ENCODE measurements at regions not wholly inside any gene's neighbourhood (a gene's known extent, or its start where the extent isn't known, plus 50 kb on each side); places are given as distances from the start of the nearest gene placed in this dataset.

- DNase-seq (ENCODE audit: low read depth in 2 of 2) = no peak
Measured at GRCh38 chr10:71145352-71145945, 66.9 kb upstream of the UNC5B start.

DNA sequence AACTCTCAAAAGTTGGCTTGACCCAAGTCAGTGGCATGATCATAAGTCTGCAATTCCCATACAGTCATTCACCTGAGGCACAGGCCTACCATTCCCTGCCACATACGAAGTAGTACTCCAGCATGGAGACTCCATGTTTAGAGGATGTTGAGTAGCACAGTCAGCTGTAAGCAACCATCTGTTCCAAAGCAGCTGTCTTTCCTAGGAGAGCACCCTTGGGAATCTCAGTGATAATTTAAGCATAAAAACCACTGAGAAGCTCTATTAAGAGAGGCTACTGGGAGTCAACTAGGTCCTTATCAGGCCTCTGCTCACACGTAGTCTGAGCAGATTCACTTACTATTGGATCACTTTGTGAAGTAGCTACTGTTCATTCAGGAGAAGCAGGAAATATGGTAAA lies 61.6 kb upstream of the UNC5B start:
- no peak for DNase-seq (ENCODE audit: low read depth in 2 of 2)

DNA sequence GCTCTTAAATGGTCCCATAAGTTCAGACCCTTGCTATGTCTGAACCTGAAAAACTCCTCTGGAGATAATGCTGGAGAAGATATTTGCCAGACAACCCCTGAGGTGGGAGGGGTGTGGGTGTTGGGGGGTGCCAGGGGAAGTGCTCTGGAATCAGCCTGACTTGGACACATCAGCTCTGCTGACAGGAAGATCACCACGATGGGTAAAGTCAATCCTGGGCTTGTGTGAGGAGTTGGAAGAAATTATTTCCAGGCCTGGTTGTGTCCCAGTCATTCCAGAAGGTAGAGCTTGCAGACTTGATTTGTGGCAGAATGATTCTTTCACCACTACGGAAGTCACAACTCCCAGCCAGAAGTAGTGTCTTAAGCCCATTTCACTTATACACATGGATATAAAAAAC lies 60.3 kb upstream of the UNC5B start:
- DNase-seq (ENCODE audit: low read depth in 2 of 2) = no peak

GRCh38 chr10:71156436-71156835 lies 55.9 kb upstream of the UNC5B start:
- DNase-seq (ENCODE audit: low read depth in 2 of 2) = no peak

DNA sequence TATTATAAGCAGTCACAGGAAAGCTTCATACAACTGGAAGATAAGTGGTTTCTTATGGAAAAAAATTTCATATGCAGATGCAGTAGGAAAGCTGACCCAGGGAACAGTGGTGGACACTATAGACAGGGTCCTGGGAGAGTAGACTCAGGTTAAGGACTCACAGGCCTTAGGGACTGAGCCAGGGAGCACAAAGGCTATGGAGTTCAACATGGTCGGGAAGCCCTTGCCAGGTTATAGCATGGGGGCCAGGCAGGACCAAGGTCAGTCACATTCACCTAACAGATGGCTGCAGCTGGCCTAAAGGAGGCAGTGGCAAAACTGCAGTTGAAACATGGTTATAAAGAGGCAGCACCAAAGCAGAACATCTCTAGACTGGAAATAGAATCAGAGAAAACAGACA lies 54.9 kb upstream of the UNC5B start:
- no peak for DNase-seq (ENCODE audit: low read depth in 2 of 2)

DNA sequence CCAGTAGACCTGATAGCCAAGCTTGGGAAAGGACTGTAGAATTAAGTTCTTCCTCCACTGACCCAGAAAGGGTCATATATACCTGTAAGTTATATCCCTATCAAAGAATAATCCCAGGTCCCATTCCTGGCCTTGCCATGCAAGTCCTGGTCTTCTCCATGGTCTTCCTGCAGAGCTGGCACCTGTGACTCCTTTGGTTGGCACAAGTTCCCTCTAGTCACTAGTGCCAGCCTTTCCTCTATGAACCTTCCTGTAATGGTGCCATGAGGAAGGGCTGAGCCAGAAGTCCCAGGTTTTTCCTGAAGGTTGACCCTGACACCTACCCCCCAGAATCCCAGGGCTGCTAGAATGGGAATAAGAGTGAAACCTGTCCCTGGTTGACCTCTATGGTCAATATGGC lies 54.1 kb upstream of the UNC5B start:
- DNase-seq (ENCODE audit: low read depth in 2 of 2) = no peak

- DNase-seq (ENCODE audit: low read depth in 2 of 2) = no peak
Measured at GRCh38 chr10:71158902-71159301, 53.5 kb upstream of the UNC5B start.

- no peak for DNase-seq (ENCODE audit: low read depth in 2 of 2)
Measured at GRCh38 chr10:71159892-71160291, 52.5 kb upstream of the UNC5B start.

- no peak for DNase-seq (ENCODE audit: low read depth in 2 of 2)
Measured at GRCh38 chr10:71161425-71161824, 50.9 kb upstream of the UNC5B start.

Data from stimulated activated CD4-positive, alpha-beta T cell treated with anti-CD3 and anti-CD28 coated beads, Interleukin-4, amount 100 ng/mL, for 48 hours (primary cell).